ENCODE measurements at regions not wholly inside any gene's neighbourhood (a gene's known extent, or its start where the extent isn't known, plus 50 kb on each side); places are given as distances from the start of the nearest gene placed in this dataset.

DNA sequence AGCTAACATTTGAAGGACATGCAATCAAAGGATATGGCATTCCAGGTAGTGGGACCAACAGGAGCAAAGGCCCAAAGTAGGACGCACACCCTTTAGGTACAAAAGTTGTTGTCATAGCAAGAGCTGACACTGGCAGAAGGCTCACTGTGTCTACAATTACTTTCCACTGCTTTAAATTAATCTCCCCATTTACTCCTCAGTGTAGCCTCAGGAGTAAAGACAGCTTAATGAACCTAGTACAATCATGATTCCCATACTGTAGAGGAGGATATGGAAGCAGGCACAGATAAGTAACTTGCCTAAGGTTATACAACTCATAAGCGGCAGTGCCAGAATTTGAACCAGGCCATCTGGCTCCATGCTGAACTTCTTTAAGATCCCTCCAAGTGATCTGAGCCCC is 212.9 kb upstream of the SFSWAP start:
- Histone ChIP-seq H3K27me3 (ENCODE audit: insufficient read depth, low read depth, severe bottlenecking) (no peaks in the 10 kb centered on the region), H3K36me3 (no peaks in the 10 kb centered on the region), H3K9me3 (ENCODE audit: severe bottlenecking) (no peaks in the 10 kb centered on the region), H3K4me3 (ENCODE audit: low read depth, low read length) (no peak overlapping the region), H3K27ac (no peak overlapping the region)
- no peak for DNase-seq
- TF ChIP-seq, protein P1, sequence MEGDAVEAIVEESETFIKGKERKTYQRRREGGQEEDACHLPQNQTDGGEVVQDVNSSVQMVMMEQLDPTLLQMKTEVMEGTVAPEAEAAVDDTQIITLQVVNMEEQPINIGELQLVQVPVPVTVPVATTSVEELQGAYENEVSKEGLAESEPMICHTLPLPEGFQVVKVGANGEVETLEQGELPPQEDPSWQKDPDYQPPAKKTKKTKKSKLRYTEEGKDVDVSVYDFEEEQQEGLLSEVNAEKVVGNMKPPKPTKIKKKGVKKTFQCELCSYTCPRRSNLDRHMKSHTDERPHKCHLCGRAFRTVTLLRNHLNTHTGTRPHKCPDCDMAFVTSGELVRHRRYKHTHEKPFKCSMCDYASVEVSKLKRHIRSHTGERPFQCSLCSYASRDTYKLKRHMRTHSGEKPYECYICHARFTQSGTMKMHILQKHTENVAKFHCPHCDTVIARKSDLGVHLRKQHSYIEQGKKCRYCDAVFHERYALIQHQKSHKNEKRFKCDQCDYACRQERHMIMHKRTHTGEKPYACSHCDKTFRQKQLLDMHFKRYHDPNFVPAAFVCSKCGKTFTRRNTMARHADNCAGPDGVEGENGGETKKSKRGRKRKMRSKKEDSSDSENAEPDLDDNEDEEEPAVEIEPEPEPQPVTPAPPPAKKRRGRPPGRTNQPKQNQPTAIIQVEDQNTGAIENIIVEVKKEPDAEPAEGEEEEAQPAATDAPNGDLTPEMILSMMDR (IDR thresholded peaks at IDR 0.05; ENCODE audit: low read depth, low read length) = no peak

- TF ChIP-seq, protein P1 (IDR thresholded peaks at IDR 0.05; ENCODE audit: low read depth, low read length) = no peak
- no peak overlapping the region for H3K27ac ChIP-seq
- H3K9me3 ChIP-seq (ENCODE audit: severe bottlenecking) = no peaks in the 10 kb centered on the region
- H3K27me3 ChIP-seq (ENCODE audit: insufficient read depth, low read depth, severe bottlenecking) = no peaks in the 10 kb centered on the region
- no peaks in the 10 kb centered on the region for H3K36me3 ChIP-seq
- no peak for DNase-seq
- H3K4me3 ChIP-seq (ENCODE audit: low read depth, low read length) = no peak overlapping the region
These were observed 211.6 kb upstream of the SFSWAP start for GRCh38 chr12:131499160-131499863.

GRCh38 chr12:131499864-131500190 is 211.1 kb upstream of the SFSWAP start:
- TF ChIP-seq, protein P1 (IDR thresholded peaks at IDR 0.05; ENCODE audit: low read depth, low read length) = no peak
- H3K36me3 ChIP-seq = no peaks in the 10 kb centered on the region
- H3K27ac ChIP-seq = no peak overlapping the region
- no peak overlapping the region for H3K4me3 ChIP-seq (ENCODE audit: low read depth, low read length)
- no peak for DNase-seq
- no peaks in the 10 kb centered on the region for H3K9me3 ChIP-seq (ENCODE audit: severe bottlenecking)
- H3K27me3 ChIP-seq (ENCODE audit: insufficient read depth, low read depth, severe bottlenecking) = no peaks in the 10 kb centered on the region

GRCh38 chr12:131500564-131500963 is 210.3 kb upstream of the SFSWAP start:
- TF ChIP-seq, protein P1 (IDR thresholded peaks at IDR 0.05; ENCODE audit: low read depth, low read length) = no peak
- no peak for DNase-seq

GRCh38 chr12:131505561-131505960 is 205.3 kb upstream of the SFSWAP start:
- Histone ChIP-seq H3K9me3 (ENCODE audit: severe bottlenecking) (no peaks in the 10 kb centered on the region), H3K4me3 (ENCODE audit: low read depth, low read length) (no peak overlapping the region), H3K27me3 (ENCODE audit: insufficient read depth, low read depth, severe bottlenecking) (no peaks in the 10 kb centered on the region), H3K36me3 (no peaks in the 10 kb centered on the region), H3K27ac (no peak overlapping the region)
- TF ChIP-seq, protein P1 (IDR thresholded peaks at IDR 0.05; ENCODE audit: low read depth, low read length) = no peak
- DNase-seq = no peak

More at GRCh38 chr12:131500564-131500963, 210.3 kb upstream of the SFSWAP start:
- Histone ChIP-seq H3K27me3 (ENCODE audit: insufficient read depth, low read depth, severe bottlenecking) (no peaks in the 10 kb centered on the region), H3K9me3 (ENCODE audit: severe bottlenecking) (no peaks in the 10 kb centered on the region), H3K27ac (no peak overlapping the region), H3K4me3 (ENCODE audit: low read depth, low read length) (no peak overlapping the region), H3K36me3 (no peaks in the 10 kb centered on the region)

DNA sequence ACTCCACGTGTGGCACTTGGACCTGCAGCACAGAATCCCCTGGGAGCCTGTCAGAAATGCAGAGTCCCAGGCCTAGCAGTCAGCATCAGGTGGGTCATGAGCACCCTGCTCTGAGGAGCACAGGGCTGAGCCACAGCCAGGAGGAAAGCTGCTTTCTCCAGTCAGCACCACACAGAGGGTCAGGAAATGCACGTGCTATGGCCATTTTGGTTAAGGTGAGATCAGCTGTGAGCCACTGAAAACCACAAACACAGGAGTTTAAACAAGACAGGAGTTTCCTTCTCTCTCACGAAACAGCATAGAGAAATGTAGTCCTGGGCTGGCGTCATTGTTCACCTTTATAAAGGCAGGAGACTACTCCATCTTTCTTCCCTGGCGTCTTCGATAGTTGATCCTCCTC is 204.5 kb upstream of the SFSWAP start:
- H3K9me3 ChIP-seq (ENCODE audit: severe bottlenecking) = no peaks in the 10 kb centered on the region
- no peak for DNase-seq
- TF ChIP-seq, protein P1 (IDR thresholded peaks at IDR 0.05; ENCODE audit: low read depth, low read length) = no peak
- no peaks in the 10 kb centered on the region for H3K27me3 ChIP-seq (ENCODE audit: insufficient read depth, low read depth, severe bottlenecking)
- H3K4me3 ChIP-seq (ENCODE audit: low read depth, low read length) = no peak overlapping the region
- no peak overlapping the region for H3K27ac ChIP-seq
- H3K36me3 ChIP-seq = no peaks in the 10 kb centered on the region
